ENCODE measurements at regions not wholly inside any gene's neighbourhood (a gene's known extent, or its start where the extent isn't known, plus 50 kb on each side); places are given as distances from the start of the nearest gene placed in this dataset.
"Not testable (repeated sequence)": the region's sequence is repeated elsewhere in the genome, so short reads cannot be mapped to it uniquely, and the experiment has no call there.

DNA sequence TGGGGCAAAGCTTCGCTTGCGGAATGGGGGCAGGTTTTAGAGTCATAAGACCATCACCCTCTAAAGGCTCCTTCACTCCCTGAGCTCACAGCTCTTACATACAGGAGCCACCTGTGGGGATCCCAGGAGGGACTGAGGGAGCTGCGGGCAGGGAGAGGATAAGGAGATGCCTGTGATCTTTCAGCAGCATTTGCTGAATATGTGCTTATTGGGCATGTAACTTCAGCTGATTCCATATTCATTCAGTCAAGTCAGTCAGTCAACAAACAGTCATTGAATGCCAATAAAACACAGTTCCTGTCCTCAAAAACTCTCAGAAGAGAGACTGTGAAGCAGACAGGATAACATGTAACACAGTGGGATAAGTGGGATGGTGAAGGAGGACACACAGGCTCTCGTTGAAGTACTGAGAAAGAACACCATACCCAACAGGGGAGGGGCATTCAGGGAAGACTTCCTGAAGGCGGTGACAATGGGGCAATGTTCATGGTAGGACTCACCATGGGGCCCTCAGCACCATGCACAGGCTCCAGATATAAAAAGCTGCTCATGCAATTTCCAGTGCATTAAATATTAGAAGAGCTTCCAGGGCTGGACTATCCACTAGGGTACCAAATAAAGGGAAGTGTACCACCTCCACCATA lies 240.9 kb downstream of the UACA start:
- no peak for DNase-seq

DNA sequence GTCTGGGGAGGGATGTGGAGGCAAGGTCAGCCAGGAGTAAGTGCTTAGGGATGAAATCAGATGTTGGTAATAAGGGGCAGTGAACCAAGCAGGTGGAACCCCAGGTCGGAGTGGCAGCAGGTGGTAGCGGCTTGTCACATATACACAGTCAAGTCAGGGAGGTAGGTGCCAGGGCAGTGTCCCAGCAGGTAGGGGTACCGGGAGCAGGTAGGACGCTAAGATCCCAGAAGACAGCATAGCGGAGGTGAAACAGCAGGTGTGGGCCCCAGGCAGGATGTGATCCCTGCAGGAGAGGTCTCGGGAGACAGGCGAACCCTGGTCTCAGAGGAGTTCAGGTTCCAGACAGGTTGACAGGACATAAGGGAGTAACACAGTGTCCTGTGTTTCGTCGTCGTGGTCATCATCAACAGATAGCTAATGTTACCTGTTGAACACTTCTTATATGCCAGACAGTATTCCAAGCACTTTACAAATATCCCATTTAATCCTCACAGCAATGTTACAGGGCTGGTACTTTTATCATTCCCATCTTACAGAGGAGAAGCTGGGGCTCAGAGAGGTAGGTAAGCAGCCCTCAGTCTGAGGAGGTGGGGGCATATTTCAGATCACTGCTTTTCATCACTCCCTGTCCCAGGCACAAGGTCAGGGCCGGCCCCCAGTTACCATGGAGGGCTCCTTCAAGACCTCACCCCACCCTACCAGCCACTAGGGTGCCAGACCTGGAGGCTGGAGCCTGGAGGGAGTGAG lies 241.6 kb downstream of the UACA start:
- no peak for DNase-seq

DNA sequence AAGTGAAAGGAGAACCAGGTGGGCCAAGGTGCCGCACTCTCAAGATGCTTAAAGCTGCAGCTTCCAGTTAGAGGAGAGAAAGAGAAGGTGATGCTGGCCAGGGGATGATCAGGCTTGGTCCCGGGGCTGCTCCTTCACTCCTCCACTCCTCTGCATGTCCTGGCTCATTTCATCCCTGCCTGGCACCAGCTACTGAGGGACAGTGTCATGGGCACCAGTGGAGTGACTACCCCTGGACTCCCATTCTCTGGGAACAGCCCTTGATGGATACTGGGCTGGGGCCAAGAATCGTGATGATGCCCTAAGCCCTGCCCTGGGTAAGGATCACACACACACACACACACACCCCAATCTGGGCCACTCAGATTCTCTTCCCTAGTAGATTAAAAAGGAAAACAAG lies 243.7 kb downstream of the UACA start:
- DNase-seq = no peak

DNA sequence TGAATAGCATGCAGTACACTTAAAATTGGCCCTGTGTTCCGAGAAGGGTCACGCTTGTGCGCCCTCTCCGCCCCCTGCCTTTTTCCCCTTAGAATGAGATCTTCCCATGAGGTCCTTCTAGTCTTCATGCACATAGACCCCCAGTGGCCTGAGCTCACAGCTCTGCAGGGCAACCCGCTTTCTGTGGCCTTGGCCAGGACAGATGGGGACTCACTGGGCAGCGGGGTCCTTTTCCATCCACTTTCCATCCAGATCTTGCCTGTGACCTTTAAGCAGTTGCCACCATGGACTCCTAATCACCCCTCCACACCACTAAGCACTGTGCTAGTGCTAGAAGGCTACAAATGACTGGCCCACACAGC lies 244.4 kb downstream of the UACA start:
- no peak for DNase-seq

DNA sequence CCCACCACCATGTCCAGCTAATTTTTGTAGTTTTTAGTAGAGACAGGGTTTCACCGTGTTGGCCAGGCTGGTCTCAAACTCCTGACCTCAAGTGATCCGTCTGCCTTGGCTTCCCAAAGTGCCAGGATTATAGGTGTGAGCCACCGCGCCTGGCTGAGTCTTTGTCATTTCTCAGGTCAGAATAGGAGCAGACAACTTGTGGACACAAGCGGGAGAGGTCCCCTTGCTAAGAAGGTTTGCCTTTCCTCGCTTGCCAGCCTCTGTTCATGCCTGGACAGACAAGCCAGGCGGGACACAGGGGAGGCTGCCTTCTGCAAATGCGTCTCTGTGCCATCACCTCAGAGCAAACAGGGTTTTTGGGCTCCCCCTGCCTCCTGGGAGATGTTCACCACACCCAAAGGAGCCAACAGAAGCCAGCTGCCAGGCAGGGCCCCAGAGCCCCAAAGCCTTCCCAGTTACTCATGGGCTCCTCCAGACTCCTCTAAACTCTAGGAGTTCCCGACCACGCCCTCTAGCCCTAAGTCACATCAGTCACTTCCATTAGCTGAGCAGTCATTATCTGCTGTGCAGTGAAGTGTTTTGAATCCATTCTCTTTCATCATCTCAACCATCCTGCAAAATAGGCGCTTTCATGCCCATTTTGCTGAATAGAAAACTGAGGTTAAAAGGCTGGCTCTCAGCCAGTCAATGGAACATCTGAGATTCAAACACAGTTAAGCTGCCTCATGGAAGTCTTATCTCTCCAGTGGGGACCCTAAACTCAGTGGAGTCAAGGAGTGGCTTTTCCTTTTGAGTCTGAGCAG lies 245.0 kb downstream of the UACA start:
- no peak for DNase-seq

DNA sequence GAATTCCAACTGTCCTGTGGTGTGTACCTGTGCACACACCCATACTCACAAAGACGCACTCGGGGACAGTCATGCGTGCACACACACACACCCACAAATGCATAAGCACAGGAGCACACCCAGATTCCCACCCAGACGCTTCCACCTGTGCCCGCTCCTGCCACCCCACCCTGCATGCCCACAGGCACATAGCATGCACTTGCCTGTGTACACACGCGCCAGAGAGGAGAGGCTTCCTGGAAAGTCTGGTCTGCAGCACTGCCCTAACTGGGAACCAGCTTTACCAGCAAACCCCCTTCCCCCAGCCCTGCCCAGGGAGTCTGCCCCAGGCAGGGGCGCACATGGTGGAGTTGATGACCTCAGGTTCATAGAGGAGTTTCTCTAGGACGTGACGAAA lies 246.2 kb downstream of the UACA start:
- DNase-seq = no peak

DNA sequence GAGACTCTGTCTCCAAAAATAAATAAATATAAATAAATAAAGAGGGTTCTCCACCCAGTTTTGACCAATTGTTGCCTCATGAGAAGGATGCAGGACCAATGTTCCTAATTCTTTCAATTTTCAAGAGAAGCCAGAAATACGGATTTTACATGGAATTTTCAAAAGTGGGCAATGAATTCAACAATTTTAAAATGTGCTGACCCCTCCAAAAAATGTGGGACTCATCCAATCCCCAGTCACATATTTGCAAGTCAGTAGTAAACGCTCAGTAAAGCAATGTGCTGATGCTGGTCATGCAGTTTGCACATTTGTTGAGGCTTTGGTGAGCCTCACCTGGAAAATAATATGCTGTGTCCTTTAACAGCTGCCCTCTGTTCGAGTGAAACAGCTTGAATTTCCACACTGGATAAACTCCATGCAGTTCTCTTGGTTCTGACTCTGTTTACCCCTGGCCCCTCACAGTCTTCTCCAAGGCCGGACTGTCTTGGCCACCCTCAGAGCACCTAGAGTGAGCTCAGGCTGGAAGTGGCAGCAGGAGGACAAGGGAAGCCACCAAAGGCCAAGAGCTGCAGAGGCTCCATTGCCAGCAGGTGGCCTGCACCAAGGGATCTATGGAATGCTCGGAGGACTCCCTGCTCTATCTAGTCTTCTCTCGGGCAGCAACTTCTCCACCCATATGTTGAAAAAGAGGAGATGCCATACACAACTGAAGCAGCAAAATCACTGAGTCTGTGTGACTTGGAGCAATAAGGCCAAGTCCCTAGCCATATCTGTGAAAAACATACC lies 246.8 kb downstream of the UACA start:
- no peak for DNase-seq

DNA sequence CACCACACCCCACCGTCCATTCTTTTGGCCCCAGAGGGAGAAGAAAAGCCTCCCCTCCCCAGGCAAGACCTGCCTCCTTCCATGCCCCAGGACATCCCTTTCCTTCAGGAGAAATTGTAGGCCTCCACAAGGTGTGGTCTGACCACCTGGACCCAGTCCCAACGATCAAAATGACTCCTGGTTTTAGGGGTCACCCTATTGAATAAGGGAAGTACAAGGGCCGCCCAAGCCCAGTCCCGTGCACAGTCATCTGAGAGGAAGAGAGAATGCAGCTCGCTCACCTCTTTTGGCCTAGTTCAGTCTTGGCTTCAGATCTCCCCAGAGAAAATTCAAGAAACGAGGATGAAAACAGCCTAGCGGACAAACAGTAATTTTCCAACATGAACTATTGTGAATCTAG lies 249.1 kb downstream of the UACA start:
- no peak for DNase-seq

DNA sequence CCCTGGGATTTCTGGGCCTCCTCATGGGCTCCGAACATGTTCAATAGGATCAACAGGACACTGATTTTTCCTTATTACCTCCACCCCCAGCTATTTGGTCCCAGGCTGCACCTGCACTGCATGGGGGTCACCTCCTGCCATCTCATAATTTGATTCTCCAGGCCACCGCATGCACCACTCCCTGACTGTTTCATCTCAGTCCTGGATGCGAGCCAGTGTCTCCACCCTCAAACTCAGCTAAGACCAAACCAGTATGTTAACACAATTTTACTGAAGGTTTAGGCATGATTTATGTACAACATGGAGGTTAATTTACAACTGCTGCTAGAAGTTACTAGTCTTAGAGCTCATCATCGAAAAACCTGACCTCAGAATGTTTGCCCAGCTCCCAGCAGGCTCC lies 249.5 kb downstream of the UACA start:
- DNase-seq = no peak

DNA sequence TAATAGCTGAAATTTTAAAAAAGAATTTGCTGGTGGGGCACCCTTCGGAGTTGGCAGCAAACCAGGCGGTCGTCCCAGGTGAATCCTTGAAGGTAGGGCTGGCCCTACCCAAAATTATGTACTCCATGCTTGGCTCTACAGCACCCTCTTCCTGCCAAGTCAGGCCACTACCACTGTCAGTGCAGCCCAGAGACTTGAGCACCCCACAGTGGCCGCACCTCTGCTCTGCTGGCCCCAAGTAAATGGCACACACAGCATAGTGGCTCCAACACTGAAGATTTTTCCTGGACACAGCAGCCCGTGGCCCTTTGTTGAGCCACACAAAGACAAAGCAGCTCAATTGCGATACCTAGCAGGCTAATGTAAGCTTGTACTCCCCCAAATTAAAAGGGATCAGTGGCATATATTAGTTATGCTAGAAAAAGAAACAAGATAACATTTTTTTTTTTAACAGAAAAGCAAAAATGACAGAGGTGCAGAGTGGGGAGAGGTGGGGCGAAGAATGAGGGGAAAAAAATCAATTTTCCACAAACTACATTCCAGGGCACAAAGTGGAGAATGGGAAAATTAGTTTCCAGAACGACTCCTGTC lies 250.5 kb downstream of the UACA start:
- DNase-seq = no peak

DNA sequence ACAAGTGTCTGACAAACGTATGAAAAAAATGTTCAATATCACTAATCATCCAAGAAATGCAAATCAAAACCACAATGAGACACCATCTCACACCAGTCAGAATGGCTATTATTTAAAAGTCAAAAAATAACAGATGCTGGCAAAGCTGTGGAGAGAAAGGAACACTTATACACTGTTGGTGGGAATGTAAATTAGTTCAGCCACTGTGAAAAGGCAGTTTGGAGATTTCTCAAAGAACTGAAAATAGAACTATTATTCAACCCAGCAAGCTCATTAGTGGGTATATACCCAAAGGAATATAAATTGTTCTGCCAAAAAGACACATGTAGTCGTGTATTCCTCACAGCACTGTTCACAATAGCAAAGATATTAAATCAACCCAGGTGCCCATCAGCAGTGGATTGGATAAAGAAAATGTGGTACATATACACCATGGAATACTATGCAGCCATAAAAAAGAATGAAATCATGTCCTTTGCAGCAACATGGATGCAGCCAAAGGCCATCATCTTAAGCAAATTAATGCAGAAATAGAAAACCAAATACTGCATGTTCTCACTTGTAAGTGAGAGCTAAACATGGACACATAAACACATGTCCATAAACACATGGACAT lies 251.3 kb downstream of the UACA start:
- not testable (repeated sequence) for DNase-seq

DNA sequence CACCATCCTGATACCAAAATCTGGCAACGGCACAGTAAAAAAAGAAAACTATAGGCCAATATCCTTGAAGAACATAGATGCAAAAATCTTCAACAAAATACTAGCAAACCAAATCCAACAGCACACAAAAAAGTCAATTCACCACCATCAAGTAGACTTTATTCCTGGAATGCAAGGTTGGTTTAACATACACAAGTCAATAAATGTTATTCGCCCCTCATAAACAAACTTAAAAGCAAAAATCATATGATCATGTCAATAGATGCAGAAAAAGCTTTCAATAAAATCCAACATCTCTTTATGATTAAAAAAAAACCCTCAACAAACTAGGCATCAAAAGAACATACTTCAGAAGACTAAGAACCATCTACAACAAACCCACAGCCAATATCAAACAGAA lies 252.9 kb downstream of the UACA start:
- DNase-seq = no peak

DNA sequence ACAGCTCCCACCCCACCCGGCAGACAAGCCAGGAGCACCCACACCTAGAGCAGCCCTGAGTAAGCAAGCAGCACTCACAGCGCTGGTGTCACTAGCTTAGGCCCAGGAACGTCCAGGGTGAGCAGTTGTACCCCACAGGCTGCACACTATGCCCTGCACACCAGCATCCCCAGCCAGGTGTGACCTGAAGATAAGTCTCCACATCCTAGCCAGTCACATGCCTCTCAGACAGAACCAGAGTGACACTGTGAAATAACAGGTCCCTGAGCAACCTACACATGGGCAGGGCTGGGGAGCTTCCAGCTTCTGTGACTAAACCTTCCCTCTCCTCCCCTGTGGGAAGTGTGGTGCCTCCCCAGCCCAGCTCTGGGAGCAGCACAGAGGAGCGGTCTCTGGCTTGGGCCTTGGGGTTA lies 253.6 kb downstream of the UACA start:
- DNase-seq = no peak

DNA sequence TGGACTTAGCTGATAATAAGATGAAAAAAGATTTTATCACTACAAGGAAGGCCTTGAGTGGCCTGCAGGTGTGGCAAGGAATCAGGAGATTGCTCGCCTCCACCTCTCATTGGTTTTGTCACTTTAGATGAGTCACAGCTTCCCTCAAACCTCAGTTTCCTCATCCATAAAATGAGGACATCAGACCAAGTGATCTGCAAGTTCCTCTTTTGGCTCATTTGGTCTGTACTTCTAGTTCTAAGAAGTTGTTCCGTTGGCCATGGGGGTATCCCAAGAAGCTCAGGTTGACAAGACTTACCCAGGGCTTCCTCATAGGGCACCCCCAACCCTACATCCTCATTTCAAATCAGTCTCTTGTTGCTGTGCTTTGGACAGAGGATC lies 254.1 kb downstream of the UACA start:
- no peak for DNase-seq

DNA sequence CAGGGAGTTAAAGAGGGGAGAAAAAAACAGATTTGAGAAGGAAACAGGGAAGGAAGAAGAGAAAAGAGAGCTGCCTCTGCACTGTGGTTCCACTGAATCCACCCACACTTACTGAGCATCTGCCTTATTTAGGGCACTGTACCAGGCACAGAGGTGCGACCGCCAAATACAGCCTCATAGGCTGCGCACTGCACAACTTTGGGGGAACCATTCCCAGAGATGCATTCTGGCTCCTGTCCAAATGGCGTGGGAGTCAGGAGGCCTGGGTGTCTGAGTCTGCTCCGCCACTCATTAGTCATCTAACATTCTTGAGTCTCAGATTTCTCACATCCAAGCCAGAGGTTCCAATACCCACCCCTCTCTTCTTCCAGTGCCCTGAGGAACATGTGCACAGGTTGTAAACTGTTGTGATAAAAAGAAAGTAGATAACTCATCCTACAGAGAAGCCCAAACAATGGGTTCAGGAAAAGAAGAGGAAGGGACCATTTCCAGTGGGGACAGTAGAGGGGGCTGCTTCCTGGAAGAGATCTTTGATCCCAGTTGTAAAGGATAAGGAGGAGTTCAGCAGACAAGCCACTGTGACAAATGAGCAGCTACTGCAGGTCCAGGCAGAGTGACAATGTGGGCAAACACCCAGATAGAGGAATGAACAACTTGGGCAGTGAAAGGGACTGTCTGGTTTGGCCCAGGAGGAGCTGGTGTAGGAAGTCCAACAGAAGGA lies 254.6 kb downstream of the UACA start:
- DNase-seq = no peak

DNA sequence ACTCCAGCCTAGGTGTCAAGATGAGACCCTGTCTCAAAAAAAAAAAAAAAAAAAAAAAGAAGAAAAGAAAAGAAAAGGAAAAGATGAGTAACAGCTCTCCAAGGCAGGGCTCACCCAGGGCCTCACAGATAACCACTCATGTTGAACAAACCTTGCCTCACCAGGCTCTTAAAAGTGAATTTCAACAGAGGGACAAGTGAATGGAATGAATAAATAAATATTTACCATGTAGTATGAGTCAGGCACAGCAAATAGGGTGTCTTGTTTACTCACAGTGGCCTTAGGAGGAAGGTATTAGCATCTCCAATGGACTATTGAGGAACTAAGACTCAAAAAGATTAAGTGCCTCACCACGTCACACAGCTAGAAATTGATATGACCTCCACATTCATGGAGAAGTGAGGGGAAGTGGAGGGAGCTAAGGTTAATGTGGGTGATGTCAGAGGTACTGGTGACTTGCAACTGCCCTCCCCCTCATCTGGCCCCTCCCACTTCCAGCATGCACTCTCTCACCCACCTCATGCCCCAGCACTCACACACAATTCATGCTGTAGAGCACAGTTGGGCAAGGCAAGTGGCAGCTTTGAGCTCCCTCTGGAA lies 255.5 kb downstream of the UACA start:
- DNase-seq = no peak

DNA sequence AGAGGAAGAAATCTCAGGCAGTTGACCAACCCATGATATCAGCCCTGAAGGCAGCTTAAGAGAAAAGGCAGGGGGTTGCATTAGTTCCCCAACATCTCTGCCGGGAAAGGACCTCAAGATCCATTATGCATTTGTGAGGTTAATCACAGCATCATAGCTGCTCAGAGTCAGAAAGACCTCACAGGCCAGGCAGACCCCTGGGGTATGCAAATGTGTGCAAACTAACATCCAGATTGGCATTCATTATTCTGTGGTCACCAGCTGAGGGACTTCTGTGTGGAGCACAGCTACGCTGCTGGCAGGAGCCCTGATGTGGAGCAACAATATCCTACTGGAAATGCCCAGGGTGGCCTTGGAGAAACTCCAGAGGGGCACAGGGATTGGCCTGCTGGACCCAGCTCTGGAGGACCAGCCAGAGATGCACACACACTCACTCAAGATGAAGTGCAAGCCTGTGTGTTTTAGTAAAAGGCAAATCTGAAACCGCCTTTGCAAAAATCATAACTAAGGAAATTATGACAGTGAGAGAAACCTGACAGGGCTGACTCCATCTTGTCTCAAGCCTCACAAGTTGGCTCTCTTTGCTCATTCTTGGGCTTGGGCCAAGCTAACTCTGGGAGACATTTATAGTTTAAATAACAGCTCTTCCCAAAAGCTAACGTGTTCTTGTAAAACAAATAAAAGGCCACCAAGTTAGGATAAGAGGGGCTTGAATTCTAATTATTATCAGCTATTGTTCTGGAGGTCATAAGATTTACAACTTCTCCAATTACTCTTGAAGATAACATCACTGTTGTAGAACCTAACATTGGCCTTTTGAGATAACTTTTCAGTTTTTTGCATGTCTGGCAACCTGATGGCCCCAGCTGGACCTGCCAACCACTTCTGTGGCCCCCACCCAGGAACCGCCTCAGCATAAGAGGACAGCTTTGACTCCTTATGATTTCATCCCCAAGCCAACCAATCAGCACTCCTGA lies 257.1 kb downstream of the UACA start:
- DNase-seq = no peak

DNA sequence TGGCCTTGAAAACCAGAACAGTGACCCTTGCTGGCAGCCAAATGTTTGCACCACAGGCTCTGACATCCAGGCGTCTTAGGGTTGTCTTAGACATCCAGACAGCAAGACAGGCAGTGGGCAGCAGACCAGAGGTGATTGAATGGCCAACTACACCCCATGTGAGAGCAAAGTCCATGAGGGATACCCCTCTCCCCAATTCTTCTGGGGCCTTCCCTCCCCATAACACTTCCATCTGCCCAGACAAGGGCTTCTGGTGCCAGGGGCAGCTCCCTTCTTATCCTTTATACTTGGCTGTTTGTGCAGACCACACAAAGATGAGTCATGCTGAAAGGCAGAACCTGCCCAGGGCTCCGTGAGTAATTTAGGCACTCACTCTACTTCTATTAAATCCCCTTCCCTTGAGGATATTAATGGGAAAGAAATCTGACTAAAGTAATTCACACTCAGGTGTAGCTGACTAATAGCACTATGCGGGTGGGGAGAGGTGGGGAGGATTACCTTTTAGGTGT lies 257.9 kb downstream of the UACA start:
- DNase-seq = no peak

DNA sequence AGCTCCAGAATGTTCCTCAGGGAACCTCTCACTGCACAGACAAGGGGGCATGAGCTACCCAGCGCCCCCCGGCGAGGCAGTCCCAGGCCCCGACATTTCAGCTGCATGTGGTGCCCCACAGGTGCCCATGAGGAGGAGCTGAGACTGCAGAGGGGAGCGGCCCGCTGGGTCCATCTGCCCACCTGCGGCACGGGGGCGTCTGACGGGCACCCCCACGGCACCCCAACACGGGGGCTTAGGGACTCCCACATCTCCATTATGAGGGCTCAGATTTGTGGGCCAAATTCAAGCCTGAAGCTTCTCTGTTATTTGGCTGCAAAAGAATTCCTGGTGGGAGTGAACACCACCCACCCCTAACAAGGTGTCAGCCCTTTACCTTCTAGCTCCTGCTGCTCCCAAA lies 258.4 kb downstream of the UACA start:
- DNase-seq = no peak
